Calu3 (cell line): ENCODE measurements at regions not wholly inside any gene's neighbourhood (a gene's known extent, or its start where the extent isn't known, plus 50 kb on each side); places are given as distances from the start of the nearest gene placed in this dataset.

Source experiments
- BruUV-seq: library from RNA; stranded (reverse); fragments of 400-500 nt; replicated peaks from 2 replicates; lab custom pipeline; 2021; lab: Mats Ljungman, UMichigan
- CTCF ChIA-PET: fragments of 300-600 bp; sonication (Branson Sonifier 250); formaldehyde crosslinking; loops from one replicate; lab custom pipeline; 2022; ENCODE audit warnings: antibody characterized with exemption; lab: Charles Lee
- DNase-seq: peaks from one replicate; pipeline ENCODE4 v3.0.0; 2022
- H3K27ac Mint-ChIP-seq: one replicate; pipeline ENCODE4 v1.8.0; 2022; ENCODE audit warnings: mixed read lengths; ENCODE audit not compliant: unreplicated experiment
- H3K27me3 Mint-ChIP-seq: one replicate; pipeline ENCODE4 v1.8.0; 2022; ENCODE audit warnings: mixed read lengths; ENCODE audit not compliant: unreplicated experiment
- H3K36me3 Mint-ChIP-seq: one replicate; pipeline ENCODE4 v1.8.0; 2022; ENCODE audit warnings: mild to moderate bottlenecking, moderate library complexity, mixed read lengths; ENCODE audit not compliant: insufficient read depth, unreplicated experiment
- H3K4me1 Mint-ChIP-seq: one replicate; pipeline ENCODE4 v1.8.0; 2022; ENCODE audit warnings: mild to moderate bottlenecking, low read depth, mixed read lengths; ENCODE audit not compliant: unreplicated experiment
- H3K4me3 Mint-ChIP-seq: one replicate; pipeline ENCODE4 v1.8.0; 2022; ENCODE audit warnings: mild to moderate bottlenecking, low read depth, moderate library complexity, mixed read lengths; ENCODE audit not compliant: unreplicated experiment
- H3K9me3 Mint-ChIP-seq: one replicate; pipeline ENCODE4 v1.8.0; 2022; ENCODE audit warnings: low read depth, mixed read lengths; ENCODE audit not compliant: unreplicated experiment
- CTCF ChIP-seq: fragments of 200-600 bp; IDR thresholded peaks from one replicate; pipeline ENCODE4 v1.8.0; 2022; ENCODE audit warnings: antibody characterized with exemption; ENCODE audit not compliant: unreplicated experiment
- intact Hi-C: fragments of 100-400 bp; cut with micrococcal nuclease; formaldehyde crosslinking; loops from one replicate; pipeline ENCODE4 v1.10.0; 2022; ENCODE audit not compliant: unreplicated experiment

- intact Hi-C loops: no loop called here
- H3K36me3 Mint-ChIP-seq: no peaks in the 10 kb centered on the region
- no TSS peak for BruUV-seq
These were observed 252.9 kb upstream of the ZFP64 start for GRCh38 chr20:52444455-52444854.

GRCh38 chr20:52443874-52444273 is 252.3 kb upstream of the ZFP64 start:
- intact Hi-C loops: no loop called here
- no peak overlapping the region for H3K27ac Mint-ChIP-seq
- peaks cover 34% of the 10 kb centered on the region for H3K27me3 Mint-ChIP-seq
- H3K4me3 Mint-ChIP-seq: no peak overlapping the region
- H3K9me3 Mint-ChIP-seq: no peaks in the 10 kb centered on the region
- no peak for TF ChIP-seq CTCF
- BruUV-seq: no TSS peak
- no peak for DNase-seq
- CTCF ChIA-PET: interaction anchor here (1.5 kb wide), 1 partner anchor 10 kb away, joined by 3 read pairs; no protein-coding TSS in a partner anchor
- H3K4me1 Mint-ChIP-seq: no peaks in the 10 kb centered on the region
- no peaks in the 10 kb centered on the region for H3K36me3 Mint-ChIP-seq

More at GRCh38 chr20:52444455-52444854, 252.9 kb upstream of the ZFP64 start:
- CTCF ChIA-PET: interaction anchor here (1.5 kb wide), 1 partner anchor 10 kb away, joined by 3 read pairs; no protein-coding TSS in a partner anchor
- Mint-ChIP-seq H3K4me1 (no peaks in the 10 kb centered on the region), H3K4me3 (no peak overlapping the region), H3K27me3 (peaks cover 32% of the 10 kb centered on the region), H3K9me3 (no peaks in the 10 kb centered on the region), H3K27ac (no peak overlapping the region)
- no peak for TF ChIP-seq CTCF
- no peak for DNase-seq

- H3K27ac Mint-ChIP-seq: no peak overlapping the region
- H3K36me3 Mint-ChIP-seq: no peaks in the 10 kb centered on the region
- CTCF ChIA-PET: no interaction called here
- no TSS peak for BruUV-seq
- intact Hi-C loops: no loop called here
- H3K4me3 Mint-ChIP-seq: no peak overlapping the region
- H3K9me3 Mint-ChIP-seq: no peaks in the 10 kb centered on the region
- no peak for DNase-seq
- H3K27me3 Mint-ChIP-seq: peaks cover 34% of the 10 kb centered on the region
- TF ChIP-seq CTCF: no peak
- H3K4me1 Mint-ChIP-seq: no peaks in the 10 kb centered on the region
These were observed 250.1 kb upstream of the ZFP64 start for GRCh38 chr20:52441710-52442109.

- Mint-ChIP-seq H3K27me3 (peaks cover 34% of the 10 kb centered on the region), H3K36me3 (no peaks in the 10 kb centered on the region), H3K4me3 (no peak overlapping the region), H3K9me3 (no peaks in the 10 kb centered on the region), H3K4me1 (no peaks in the 10 kb centered on the region), H3K27ac (no peak overlapping the region)
- intact Hi-C loops: no loop called here
- TF ChIP-seq CTCF: no peak
- CTCF ChIA-PET: interaction anchor here (0.5 kb wide), 1 partner anchor 41 kb away, joined by 3 read pairs; no protein-coding TSS in a partner anchor
- BruUV-seq: no TSS peak
- no peak for DNase-seq
These were observed 247.8 kb upstream of the ZFP64 start for GRCh38 chr20:52439375-52439774.
